ENCODE measurements at regions not wholly inside any gene's neighbourhood (a gene's known extent, or its start where the extent isn't known, plus 50 kb on each side); places are given as distances from the start of the nearest gene placed in this dataset.

DNA sequence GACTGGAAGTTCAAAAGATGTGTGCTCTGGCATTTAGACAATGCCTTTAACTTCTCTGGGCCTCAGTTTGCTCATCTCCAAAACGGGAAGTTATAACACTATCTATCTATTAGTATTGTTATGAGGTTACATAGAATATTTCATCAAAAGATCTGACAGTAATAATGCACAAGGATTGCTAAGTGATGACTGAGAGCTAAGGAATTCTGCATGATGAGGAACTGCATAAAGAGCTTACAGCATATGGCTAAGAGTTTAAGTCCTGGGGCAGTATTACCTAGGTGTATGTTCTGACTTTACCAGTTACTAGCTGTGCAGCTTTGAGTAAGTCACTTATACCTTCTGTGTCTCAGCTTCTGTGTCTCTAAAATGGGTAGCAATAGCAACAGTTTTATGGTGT, 160.1 kb upstream of the TMPO start:
- TF ChIP-seq, protein P1, sequence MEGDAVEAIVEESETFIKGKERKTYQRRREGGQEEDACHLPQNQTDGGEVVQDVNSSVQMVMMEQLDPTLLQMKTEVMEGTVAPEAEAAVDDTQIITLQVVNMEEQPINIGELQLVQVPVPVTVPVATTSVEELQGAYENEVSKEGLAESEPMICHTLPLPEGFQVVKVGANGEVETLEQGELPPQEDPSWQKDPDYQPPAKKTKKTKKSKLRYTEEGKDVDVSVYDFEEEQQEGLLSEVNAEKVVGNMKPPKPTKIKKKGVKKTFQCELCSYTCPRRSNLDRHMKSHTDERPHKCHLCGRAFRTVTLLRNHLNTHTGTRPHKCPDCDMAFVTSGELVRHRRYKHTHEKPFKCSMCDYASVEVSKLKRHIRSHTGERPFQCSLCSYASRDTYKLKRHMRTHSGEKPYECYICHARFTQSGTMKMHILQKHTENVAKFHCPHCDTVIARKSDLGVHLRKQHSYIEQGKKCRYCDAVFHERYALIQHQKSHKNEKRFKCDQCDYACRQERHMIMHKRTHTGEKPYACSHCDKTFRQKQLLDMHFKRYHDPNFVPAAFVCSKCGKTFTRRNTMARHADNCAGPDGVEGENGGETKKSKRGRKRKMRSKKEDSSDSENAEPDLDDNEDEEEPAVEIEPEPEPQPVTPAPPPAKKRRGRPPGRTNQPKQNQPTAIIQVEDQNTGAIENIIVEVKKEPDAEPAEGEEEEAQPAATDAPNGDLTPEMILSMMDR (IDR thresholded peaks at IDR 0.05 in 4 of 5, conservative IDR thresholded peaks at IDR 0.05 in 1 of 5), result no peak
- TF ChIP-seq POLR2A (IDR thresholded peaks at IDR 0.05), result no peak
